ENCODE measurements at regions not wholly inside any gene's neighbourhood (a gene's known extent, or its start where the extent isn't known, plus 50 kb on each side); places are given as distances from the start of the nearest gene placed in this dataset.

- TF ChIP-seq HMGXB4 (CRISPR knock-in tag; IDR thresholded peaks at IDR 0.05; ENCODE audit: borderline replicate concordance) (no peak), FOSL2 (IDR thresholded peaks at IDR 0.05) (no peak), FOSL2 (CRISPR knock-in tag; IDR thresholded peaks at IDR 0.05) (no peak), CEBPB (IDR thresholded peaks at IDR 0.05) (no peak), CTCF (IDR thresholded peaks at IDR 0.05) (no peak), RFX5 (IDR thresholded peaks at IDR 0.05) (no peak), RAD21 (conservative IDR thresholded peaks at IDR 0.05 in 1 of 2, IDR thresholded peaks at IDR 0.05 in 1 of 2) (no peak), JUN (IDR thresholded peaks at IDR 0.05) (no peak; a peak in 1 of 5 replicates), PHF8 (IDR thresholded peaks at IDR 0.05; ENCODE audit: borderline replicate concordance, low read depth) (no peak), RARB (CRISPR knock-in tag; IDR thresholded peaks at IDR 0.05) (no peak), USF2 (IDR thresholded peaks at IDR 0.05) (no peak), BHLHE40 (IDR thresholded peaks at IDR 0.05; ENCODE audit: low read depth, low read length) (no peak), HOXA7 (CRISPR knock-in tag; IDR thresholded peaks at IDR 0.05) (no peak), MYC (IDR thresholded peaks at IDR 0.05; ENCODE audit: borderline replicate concordance, low read length) (no peak), POLR2AphosphoS2 (conservative IDR thresholded peaks at IDR 0.05; ENCODE audit: low read length) (no peak)
Measured at GRCh38 chr2:120938045-120938771, 202.5 kb downstream of the GLI2 start.
